NCI-H345 (cell line): ENCODE measurements at regions not wholly inside any gene's neighbourhood (a gene's known extent, or its start where the extent isn't known, plus 50 kb on each side); places are given as distances from the start of the nearest gene placed in this dataset.

ENCODE experiments used
- DNase-seq: peaks from one replicate; lab custom pipeline; 2025; lab: John Stamatoyannopoulos, UW

DNA sequence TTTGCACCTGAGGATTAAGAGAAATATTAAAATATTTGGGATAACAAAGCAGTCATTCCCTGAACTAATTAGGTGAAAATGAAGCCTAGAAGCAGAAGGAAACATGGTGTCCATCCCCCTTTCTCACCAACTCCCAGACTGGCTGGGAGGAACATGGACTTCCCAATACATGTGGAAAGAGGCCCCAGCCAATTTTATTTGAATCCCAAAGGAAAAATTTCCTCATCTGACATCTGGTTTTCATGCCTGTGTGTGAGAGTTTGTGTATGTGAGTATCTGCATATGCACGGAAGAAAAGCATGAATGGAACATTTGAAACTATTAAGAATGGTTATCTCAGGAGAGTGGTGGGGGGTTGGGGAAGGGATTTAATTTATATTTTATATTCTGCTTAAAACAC is 84.3 kb downstream of the COPS8 start:
- no peak for DNase-seq

DNA sequence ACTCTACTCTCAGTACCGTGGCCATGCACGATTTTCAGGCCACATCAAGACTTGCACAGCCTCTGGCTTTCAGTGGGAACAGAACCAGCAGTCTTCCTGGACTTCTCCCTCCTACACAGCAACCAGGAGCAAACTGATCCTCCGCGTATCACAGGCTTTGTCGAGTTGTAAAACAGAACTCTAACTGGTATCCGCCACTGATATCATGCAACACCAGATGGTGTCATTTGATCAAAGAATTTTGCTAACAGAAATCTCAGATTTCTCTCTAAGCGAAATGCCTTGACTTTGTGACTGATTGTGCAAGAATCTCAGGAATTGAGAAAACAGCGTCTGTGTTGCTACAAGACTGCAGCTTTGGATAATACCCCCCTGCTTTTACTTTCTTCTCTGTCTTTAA is 85.7 kb downstream of the COPS8 start:
- no peak for DNase-seq

DNA sequence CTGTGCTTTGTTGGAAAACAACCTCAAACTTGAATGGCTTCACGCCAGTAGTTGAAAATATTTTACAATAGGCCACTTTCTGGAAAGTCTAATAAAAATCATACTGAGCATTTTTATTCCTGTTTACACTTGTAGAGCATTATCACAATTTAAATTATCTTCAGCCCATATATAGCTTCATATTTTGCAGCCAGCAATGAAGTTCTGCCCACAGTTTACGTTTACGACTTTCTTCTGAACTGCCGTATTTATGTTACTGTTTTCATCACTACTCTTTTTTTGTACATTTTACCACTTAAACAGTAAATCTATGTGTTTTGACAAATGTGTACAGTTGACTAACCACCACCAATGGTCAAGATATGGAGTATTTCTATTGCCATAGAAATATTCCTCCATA is 86.2 kb downstream of the COPS8 start:
- DNase-seq = no peak

- no peak for DNase-seq
Measured at GRCh38 chr2:237177052-237177451, 91.4 kb downstream of the COPS8 start.

- no peak for DNase-seq
Measured at GRCh38 chr2:237177986-237178385, 92.3 kb downstream of the COPS8 start.

DNA sequence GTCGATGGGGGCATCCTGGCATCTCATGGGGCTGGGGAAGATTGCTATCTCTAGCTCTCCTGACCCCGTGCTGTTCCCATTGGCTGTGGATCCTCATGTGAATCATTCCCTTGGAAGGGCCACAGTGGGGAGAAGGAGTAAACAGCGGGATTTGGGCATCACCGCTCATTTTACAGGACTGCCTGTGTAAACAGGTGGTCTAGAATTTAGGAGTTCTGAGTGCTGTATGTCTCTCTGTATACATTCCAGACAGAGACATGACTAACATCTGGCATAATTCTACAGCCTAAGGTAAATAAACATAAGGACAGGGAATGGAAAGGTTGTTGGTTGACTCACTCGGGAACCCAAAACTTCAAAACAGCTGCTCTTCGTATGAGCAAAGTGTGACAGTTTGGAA is 92.7 kb downstream of the COPS8 start:
- no peak for DNase-seq

DNA sequence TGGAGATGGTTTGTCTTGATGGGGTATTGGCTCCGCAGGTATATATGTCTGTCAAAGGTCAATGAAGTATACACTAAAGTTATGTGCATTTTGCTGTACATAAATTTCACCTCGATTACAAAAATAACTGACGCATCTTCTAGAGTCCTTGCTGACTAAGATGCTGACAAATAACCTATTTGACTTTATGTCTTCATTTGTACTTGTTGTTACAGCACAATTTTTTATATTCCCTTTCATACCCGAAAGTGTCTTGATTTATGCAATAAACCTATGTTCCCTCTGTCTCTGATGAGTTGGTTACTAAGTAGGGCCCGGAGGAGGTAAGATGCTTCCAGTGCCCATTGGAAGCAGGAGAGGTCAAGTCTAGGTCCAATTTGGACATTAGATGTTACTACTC is 93.5 kb downstream of the COPS8 start:
- DNase-seq = no peak

DNA sequence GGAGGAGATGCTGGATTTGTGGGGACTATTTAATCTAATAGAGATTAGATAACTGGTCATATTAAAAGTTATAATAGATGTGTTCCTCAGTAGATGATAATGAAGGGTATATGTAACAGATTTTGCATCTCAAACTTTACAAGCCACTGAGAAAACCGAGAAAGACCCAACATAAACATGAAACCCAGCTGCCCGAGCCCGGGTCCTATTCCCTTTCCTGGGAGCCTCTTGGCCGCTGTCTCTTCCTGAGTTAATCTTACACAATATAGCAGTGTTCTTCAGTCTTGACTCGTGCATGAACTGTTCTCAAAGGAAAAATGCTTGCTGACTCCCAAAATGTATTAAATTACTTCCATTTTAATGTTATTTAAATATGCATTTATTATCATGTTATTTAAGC is 94.5 kb downstream of the COPS8 start:
- no peak for DNase-seq

GRCh38 chr2:237180987-237181386 is 95.3 kb downstream of the COPS8 start:
- DNase-seq = no peak

DNA sequence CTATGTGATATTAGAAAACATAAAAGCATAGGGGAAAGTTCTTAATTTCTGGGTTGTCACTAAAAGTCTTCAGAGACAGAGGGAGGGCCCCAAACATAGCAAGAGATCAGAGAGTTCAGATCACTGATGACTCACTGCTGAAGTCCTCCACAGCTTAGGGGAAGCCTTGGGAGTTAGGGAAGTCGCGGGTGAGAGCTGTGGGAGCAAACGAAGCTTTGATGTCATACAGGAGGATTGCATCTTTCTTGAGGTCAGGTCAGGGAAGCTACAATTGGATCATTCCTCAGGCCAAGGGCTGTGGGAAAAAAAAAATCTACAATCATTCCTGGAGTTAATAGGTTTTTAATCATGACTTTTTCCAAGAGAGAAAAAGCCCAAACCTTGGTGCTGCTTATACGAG is 96.2 kb downstream of the COPS8 start:
- DNase-seq = no peak

GRCh38 chr2:237182422-237183123 is 96.9 kb downstream of the COPS8 start:
- no peak for DNase-seq

- DNase-seq = no peak
Measured at GRCh38 chr2:237184192-237184918, 98.7 kb downstream of the COPS8 start.

DNA sequence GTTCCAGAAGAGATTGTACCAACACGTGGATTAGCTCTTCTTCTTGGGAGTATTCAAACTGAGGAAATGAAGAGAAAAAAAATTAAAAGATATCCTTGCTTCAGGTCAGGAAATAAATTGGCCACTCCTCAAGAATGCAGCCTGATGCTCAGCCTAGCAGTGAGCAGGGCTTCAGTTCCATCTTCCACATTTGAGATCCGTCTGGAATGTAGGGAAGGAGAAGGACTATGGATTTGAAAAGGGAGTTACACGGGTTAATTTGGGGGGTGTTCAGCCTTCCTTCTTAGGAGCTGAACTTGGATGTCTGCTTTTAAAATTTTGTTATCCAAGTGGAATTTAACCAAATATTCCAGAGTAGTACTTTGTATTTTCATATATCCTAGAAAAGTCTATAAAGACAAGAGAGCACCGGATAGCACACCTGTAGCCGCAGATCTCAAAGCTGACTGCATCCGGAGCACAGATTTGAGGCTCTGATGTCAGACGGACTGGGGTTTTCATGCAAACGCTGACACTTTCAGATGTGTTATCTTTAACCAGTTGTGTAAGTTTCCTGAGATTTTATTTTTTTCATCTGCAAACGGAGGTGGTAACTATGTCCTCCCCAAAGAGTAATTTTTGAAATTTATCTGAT is 99.3 kb downstream of the COPS8 start:
- no peak for DNase-seq

DNA sequence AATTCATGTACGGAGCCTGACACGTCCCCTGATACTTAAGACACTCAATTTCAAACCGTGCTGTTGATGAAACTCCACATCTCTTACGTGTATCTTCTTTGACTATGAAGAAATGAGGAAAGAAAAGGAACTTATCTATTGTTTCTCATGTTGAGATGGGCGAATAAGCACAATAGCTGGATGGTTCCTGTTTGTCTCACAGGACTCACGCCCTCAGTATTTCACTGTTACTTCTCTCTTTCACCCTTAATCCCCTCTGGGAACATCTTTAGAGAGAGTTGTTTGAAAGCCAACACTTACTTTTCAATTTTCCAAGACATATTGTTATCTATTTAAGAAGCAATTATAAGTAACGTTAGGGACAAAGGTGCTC is 99.8 kb downstream of the COPS8 start:
- DNase-seq = no peak

GRCh38 chr2:237189799-237190198 is 104.1 kb downstream of the COPS8 start:
- no peak for DNase-seq

GRCh38 chr2:237190966-237191713 is 105.5 kb downstream of the COPS8 start:
- DNase-seq = no peak

DNA sequence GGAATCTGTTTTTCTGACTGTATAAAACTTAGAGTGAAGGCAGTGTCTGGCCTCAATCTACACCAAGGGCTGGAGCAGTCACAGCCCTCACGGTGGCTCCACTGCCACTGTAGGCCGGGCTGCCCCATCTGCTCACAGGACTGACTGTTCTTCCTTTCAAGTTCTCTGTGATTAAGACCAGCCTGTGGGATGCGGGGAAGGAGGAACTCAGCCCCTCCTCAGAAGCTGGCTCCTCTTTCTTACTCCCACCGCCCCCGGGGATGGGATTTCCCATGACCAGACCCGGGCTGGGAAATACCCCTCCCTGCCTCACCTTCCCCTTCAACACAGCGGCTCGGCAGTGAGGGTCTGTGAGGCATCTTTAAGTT is 106.0 kb downstream of the COPS8 start:
- DNase-seq = no peak

DNA sequence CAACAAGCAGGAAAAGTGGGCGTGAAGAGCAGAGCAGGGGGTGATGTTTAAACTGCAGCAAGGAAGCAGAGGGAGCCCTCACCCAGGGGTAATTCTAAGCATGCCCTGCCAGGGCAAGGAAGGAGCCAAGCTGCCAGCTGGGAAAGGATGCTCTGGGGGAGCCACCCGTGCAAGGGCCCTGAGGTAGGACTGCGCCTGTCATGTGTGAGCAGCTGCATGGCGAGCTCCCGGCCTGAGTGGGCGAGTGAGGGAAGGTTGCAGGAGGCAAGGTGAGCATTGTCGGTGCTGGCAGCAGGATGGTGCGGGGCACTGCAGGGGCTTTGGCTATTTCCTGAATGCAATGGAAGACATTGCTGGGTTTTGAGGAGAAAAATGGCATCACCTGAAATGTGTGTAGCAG is 107.2 kb downstream of the COPS8 start:
- DNase-seq = no peak

DNA sequence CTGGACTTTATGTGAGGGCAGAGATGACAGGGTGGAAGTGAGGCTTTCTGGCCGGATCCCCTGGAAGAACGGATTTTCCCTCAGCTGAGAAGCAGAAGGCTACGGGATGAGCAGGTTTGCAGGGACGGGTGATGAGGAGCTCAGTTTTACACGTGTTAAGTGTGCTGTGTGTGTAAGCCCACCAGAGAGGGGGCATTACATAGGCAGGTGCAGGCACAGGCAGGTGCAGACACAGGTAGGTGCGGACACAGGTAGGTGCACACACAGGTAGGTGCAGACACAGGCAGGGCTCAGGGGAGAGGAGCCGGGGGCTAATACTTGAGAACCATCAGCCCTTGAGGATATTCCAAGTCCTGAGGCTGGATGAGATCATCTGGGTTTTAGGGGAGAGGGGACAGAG is 107.7 kb downstream of the COPS8 start:
- DNase-seq = no peak

DNA sequence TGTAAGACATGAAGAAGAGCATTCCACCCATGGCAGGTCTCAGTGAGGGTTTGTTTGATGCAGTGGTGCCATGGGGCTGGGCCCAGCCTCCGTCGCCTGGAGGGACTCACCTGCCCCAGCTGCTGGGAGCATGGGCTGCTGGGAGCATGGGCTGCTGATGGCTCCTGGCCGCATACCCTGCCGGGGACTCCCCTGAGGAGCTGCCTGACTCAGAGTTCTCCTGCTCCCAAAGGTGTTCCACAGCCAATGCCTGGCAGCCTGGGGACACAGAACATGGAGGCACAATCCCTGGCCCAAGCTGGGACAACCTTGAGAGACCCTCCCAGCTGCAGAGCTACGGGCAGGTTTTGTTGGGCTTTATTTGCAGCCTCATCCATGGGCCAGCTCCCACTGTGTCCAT is 108.4 kb downstream of the COPS8 start:
- no peak for DNase-seq

DNA sequence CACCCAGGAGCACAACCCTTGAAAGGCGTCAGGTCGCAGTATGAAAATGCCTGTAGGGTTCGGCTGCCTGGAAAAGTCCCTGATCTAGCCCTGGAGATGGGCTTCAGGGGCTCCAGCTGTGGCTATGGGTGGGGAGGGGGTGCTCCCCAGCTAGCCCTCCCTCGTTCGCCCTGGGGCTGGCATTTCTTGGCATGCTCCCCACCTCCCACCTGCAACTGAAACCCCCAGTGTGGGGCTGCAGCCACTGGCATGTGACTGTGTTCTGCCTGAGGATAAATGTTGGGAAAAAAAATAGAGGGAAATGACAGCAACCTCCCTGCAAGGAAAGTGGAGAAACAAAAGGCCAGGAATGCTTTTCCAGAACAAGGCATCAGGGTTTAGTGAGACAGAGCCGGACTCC is 109.2 kb downstream of the COPS8 start:
- no peak for DNase-seq

- DNase-seq = no peak
Measured at GRCh38 chr2:237195396-237196120, 109.9 kb downstream of the COPS8 start.
